GM18511 (cell line): ENCODE measurements at regions not wholly inside any gene's neighbourhood (a gene's known extent, or its start where the extent isn't known, plus 50 kb on each side); places are given as distances from the start of the nearest gene placed in this dataset.
"Not testable (repeated sequence)": the region's sequence is repeated elsewhere in the genome, so short reads cannot be mapped to it uniquely, and the experiment has no call there.

Source experiments
- ATAC-seq: cut with Tn5 transposase; IDR thresholded peaks from one replicate; pipeline ENCODE4 v1.9.1; 2021; ENCODE audit warnings: mild to moderate bottlenecking, moderate library complexity; ENCODE audit not compliant: unreplicated experiment

DNA sequence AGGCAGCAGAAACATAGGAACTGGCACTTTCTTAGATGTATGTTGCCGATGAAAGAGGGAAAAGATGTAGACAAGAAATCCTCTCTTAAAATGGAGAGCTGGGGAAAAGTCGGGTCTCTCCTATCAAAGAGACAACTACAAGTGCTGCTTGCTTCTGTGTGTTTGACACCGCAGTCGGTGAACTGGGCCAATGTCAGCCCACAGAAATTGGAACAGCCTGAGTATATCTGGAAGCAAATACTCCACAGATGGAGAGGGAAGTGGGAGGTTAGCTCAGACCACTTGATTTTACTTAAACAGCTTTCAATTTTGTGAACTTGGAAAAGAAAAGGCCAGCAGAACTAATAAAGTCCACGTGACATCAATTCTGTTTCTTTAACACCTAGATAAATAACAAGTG lies 230.9 kb upstream of the FAT1 start:
- ATAC-seq, result no peak

- ATAC-seq, result no peak
Observed at GRCh38 chr4:186954956-186955355, 231.3 kb upstream of the FAT1 start.

DNA sequence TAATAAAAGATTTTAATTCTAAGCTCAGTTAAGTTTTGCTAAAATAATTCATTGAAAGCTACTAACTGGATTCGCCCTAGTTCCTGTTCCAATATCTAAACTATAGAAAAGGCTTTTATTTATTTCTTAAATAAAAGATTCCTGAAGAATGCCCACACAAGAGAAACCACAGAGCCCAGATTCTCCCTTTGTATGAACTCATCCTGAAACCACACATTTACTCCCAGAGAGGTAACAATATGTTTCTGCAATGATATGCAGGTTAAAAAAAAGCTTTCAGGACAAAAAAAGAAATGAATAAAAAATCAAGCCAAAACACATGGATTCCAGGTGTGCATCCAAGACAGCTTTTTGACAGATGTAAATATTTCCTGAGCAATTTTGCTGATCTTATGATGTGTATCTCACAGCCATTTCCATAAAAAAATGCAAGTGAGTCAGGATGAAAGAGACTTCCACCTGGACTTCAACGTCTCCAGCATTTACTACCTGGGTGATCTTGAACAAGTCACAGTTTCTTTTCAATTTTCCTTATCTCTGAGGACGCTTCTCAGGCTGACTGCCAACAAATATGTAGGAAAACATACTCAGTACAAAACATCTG lies 234.4 kb upstream of the FAT1 start:
- ATAC-seq, result no peak

DNA sequence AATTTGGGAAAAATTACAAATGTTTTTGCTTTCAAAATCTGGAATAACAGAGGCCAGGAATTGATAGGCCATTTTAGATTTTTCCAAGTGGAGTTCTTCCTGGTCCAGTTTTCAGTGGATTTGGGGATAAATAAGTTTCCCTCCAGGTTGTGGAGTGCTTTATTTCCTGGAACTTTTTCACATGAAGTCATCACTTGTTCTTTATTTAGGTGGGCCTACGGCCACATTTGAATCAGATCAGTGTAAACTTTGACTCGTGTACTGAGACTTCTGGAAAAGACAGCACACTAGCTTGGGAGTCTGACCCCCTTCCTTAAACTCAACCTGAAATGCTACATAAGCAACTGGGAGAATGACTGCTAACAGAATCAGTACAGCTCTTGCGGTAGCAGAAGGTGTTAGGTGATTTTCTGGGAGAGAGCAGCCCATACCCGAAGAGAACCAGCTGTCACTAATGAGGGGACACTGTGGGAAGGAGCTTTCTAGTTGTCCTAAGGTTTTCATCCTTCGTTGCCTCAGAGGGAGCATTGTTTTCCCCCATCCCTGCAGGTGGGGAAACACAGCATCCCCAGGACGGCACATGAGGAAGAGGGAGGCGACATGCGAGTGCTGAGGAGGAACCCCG lies 235.2 kb upstream of the FAT1 start:
- no peak for ATAC-seq

DNA sequence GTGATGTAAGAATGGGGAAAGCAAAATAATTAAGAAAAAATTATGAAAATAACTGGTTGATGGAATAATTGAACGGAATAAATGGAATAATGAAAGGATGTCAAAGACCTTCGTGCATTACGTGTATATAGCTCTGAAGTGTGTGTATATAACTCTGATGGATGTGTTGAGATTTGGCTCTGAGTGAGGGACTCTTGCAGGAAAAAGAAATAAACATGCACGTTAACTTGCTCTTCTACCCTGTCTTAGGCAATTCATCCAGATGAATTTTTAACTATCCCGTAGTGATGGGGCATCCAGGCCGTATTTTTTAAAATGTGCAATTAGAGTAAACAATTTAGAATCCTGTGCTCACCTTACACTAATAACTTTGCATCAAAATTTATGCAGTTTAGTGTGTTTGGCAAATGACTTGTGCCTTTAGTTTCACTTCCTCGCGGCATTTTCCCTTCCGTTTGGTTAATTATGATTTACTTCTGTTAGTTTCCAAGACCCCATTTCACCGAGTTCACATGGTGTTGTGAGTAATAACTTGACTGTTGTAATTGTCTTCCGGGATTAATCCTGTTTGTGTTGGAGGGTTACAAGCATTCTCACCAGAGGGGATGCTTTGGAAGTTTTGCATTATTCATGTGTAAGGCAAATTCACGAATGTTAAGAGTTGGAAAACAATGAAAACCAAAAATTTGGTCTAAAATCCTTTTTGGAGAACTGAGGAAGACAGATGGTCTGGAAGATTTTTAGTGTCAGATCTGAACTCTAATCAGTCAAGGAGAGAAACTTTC lies 256.5 kb upstream of the FAT1 start:
- no peak for ATAC-seq

GRCh38 chr4:186981161-186981560 lies 257.5 kb upstream of the FAT1 start:
- no peak for ATAC-seq

GRCh38 chr4:186982160-186982559 lies 258.5 kb upstream of the FAT1 start:
- ATAC-seq, result no peak

GRCh38 chr4:186984105-186984644 lies 260.5 kb upstream of the FAT1 start:
- ATAC-seq, result no peak

- ATAC-seq, result no peak
Observed at GRCh38 chr4:186999686-187000085, 276.0 kb upstream of the FAT1 start.

GRCh38 chr4:187000281-187000680 lies 276.6 kb upstream of the FAT1 start:
- no peak for ATAC-seq

DNA sequence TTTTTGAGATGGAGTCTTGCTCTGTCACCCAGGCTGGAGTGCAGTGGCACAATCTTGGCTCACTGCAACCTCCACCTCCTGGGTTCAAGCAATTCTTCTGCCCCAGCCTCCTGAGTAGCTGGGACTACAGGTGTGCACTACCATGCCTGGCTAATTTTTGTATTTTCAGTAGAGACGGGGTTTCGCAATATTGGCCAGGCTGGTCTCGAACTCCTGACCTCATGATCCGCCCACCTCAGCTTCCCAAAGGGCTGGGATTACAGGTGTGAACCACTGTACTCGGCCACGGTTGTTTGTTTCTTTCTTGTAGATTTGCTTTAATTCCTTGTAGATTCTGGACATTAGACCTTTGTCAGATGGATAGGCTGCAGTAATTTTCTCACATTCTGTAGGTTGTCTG lies 278.5 kb upstream of the FAT1 start:
- ATAC-seq, result not testable (repeated sequence)

DNA sequence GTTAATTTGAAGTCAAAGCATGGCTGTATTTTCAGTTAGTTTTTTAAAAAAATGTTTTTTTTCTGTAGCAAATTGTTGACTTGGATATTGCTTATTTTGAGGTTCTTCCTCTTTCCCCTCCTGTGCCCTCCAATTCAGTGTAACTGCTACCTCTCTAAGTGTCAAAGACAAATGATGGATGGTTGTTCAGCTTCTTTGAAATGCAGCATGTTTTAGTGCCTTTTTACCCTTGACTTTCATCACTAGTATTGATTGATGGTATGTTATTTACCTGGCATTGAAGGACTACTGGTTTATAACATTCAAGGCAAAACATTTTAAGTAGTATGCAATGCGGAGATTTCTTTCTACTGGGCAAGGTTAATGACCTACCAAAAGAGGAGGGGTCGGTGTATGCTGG lies 281.0 kb upstream of the FAT1 start:
- ATAC-seq, result no peak

- no peak for ATAC-seq
Observed at GRCh38 chr4:187006189-187006618, 282.5 kb upstream of the FAT1 start.

DNA sequence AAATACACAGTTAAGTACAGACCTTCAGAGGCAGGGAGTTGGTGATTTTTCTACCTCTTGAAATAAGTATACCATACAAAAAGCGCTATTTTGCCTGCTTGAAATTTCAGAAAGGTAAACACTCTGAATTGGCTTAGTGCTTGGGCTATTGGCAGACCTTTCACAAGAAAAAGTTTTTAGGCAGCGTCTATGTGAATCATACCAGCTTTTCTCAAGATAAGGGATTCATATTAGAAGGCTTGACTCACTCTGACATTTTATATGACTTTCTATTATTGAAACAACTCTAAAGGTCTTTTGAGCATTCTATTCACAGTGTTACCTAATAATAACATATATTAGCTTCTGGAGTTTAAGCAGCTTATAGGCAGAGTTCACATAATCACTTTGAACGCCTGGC lies 286.4 kb upstream of the FAT1 start:
- ATAC-seq, result no peak

DNA sequence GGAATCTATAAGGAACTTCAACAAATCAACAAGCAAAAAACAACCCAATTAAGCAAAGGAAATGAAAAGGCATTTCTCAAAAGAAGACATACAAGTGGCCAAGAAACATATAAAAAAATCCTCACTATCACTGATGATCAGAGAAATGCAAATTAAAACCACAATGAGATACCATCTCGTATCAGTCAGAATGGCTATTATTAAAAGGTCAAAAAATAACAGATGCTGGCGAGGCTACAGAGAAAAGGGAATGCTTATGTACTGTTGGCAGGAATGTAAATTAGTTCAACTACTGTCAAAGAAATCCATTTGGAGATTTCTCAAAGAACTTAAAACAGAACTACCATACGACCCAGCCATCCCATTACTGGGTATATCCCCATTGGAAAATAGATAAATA lies 292.4 kb upstream of the FAT1 start:
- no peak for ATAC-seq

DNA sequence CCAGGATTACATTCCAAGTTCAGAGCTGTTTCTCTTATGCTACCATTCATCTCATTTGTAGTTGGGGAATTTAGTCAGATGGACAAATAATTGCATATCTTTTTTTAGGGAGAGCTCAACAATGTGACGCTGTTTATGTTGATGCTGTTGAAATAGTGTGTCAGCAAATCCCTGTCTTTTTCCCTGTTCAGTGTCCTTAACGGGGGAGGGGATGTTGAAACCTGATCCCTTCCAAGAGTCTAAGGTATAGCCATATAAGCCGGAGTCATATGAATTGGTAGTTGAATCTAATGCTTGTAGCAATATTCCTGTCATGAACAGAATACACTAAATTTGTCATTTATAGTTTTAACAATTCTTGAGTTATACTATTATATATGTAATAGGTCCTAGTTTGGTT lies 293.5 kb upstream of the FAT1 start:
- no peak for ATAC-seq

DNA sequence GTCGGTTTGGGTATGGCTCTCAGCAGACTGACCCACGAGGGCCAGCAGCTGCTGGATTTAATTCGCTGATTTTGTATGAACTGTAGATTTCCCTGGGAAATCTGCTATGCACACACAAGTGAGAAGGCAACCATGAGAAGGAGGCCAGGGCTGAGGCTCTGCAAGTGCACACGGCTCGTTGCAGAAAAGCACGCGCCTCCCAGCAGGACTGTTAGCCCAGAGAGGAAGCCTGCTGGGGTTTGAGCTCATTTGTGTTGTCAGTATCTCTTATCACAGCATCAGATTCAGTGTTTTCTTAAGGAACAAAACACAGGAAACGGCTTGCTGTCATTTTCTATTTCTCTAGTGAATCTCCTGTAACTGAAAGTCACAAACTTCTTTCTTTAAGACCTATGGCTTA lies 296.2 kb upstream of the FAT1 start:
- ATAC-seq, result no peak

DNA sequence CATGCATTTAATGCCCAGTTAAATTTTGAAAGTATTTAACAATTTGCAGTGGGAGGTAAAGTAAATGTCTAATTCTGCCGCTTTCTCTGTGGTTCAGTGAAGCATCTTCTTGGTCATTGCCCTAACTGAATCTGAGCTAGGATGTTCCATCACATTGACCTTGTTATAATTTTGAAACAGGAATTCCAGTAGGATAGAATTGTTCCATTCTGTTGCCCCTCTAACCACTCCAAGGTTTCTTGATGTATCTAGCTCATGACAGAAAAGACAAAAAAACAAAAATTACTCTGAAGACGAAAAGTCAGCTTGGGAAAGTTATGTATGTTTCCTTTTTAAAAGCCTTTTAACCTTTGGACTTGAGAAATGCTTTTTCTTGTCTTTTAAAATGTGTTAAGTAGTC lies 297.0 kb upstream of the FAT1 start:
- ATAC-seq, result no peak

- no peak for ATAC-seq
Observed at GRCh38 chr4:187021436-187022205, 298.0 kb upstream of the FAT1 start.

DNA sequence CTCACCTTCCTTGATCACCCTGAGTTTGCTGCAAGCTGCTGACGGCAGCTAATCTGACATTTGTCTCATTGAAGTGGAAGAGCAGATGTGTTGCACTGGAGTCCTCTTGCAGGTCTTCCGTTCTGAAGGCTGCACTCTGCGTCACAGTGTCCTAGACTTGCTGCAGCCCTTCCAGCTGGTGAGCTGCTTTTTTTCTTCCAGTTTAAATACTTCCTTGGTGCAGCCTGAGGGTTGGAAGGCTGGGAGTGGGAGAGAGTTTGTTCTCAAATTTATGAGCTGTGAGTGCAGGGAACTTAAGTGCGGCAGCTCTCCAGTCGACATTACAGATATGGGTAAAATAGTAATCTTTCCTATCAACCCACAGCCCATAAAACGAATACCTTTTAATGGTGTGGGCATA lies 303.6 kb upstream of the FAT1 start:
- no peak for ATAC-seq

- ATAC-seq, result no peak
Observed at GRCh38 chr4:187042251-187042650, 318.6 kb upstream of the FAT1 start.
